Gastrocnemius medialis (tissue), 4 donors: ENCODE measurements at regions not wholly inside any gene's neighbourhood (a gene's known extent, or its start where the extent isn't known, plus 50 kb on each side); places are given as distances from the start of the nearest gene placed in this dataset.

Experiments used
- CTCF ChIP-seq, 5 experiments: fragments of 450-650 bp in 3 of 5; fragments of 200-600 bp in 2 of 5; sonication (generic) in 2 of 5; IDR thresholded peaks in 4 of 5; conservative IDR thresholded peaks in 1 of 5; 1 replicate in 4 of 5; 2 replicates in 1 of 5; pipeline ENCODE4 v1.5.1; 2016 to 2019; ENCODE audit warnings: antibody characterized with exemption in 5 of 5, mild to moderate bottlenecking in 3 of 5, moderate library complexity in 3 of 5
- POLR2A ChIP-seq, 2 donors: fragments of 450-650 bp; IDR thresholded peaks; one replicate each; pipeline ENCODE4 v1.6.1; 2017; ENCODE audit warnings: antibody characterized with exemption in 2 of 2, mild to moderate bottlenecking in 2 of 2, moderate library complexity in 2 of 2

DNA sequence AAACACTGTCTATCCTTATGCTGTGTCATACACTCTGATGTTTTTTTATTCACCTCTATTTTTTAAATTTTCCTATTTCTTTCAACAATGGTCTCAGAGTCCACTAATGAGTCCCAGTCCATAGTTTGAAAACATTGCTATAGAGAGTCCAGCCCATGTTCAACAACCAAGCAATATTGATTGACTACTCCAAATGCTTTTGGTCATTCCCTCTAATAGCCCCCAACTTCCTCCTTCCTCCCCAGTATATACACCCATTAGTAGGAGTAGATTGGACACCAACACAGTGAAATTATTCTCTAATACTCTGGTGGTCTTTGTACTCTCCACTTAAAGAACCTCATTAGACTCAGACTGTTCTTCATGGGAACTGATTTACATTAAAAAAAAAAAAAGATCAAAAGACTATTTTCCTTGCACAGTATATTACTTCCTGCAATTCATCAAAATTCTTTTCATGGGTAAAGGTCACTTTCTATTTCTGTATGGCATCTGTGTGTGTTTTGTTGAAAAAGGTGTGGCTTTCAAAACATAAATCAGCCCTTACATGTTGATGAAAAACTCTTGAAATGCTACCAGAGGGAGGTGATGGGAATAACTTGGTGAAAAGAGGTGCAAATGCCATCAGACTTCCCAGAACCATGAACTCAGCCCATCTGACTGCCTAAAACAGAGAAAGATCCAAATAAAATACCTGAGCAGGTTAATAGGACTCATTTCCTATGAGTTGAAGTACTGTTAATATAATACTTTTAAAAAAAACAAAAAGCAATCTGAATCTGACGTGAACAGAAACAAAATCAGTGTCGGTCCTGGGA, 250.3 kb upstream of the KLF3 start:
- TF ChIP-seq POLR2A (IDR thresholded peaks at IDR 0.05) (no peak), CTCF (IDR thresholded peaks at IDR 0.05 in 4 of 5, conservative IDR thresholded peaks at IDR 0.05 in 1 of 5) (no peak)
